HCT116 (cell line): ENCODE measurements at regions not wholly inside any gene's neighbourhood (a gene's known extent, or its start where the extent isn't known, plus 50 kb on each side); places are given as distances from the start of the nearest gene placed in this dataset.

Source experiments
- ATAC-seq: fragments of 200-7000 bp; cut with Tn5 transposase; 2 replicates; pipeline ENCODE4 v1.9.1; 2020; ENCODE audit warnings: mild to moderate bottlenecking, moderate library complexity
- BruUV-seq: library from RNA; stranded (reverse); fragments of 400-500 nt; replicated peaks from 2 replicates; lab custom pipeline; 2021; lab: Mats Ljungman, UMichigan
- CTCF ChIA-PET: fragments of 300-600 bp; sonication (Branson Sonifier 250); formaldehyde crosslinking; loops from one replicate; lab custom pipeline; 2021; ENCODE audit warnings: antibody characterized with exemption; lab: Charles Lee
- POLR2A ChIA-PET: fragments of 300-600, 350-600 bp; sonication (Branson Sonifier 250); formaldehyde crosslinking; loops from one replicate; lab custom pipeline; 2021; ENCODE audit warnings: antibody characterized with exemption; lab: Charles Lee
- RAD21 ChIA-PET, 2 experiments: fragments of 300-600 bp; sonication (Branson Sonifier 250); formaldehyde crosslinking; loops; one replicate each; lab custom pipeline; 2023; ENCODE audit warnings: low total read pairs in 2 of 2; ENCODE audit not compliant: uncharacterized antibody in 2 of 2, unreplicated experiment in 2 of 2, low non-redundant PET in 1 of 2; lab: Charles Lee
- DNase-seq: peaks from one replicate; pipeline ENCODE4 v3.0.0-alpha.2; 2010; ENCODE audit warnings: low read depth, low spot score
- H2AFZ ChIP-seq: fragments of 200-600 bp; shearing (Covaris generic), sonication (generic); 2 replicates; pipeline ENCODE4 v1.6.1; 2017; ENCODE audit warnings: low read depth, mixed run types, mixed read lengths, antibody characterized with exemption, low read length; ENCODE audit not compliant: poor library complexity, severe bottlenecking
- H3K27ac ChIP-seq: 2 replicates; pipeline ENCODE4 v1.5.1; 2012; ENCODE audit warnings: low read depth, low read length
- H3K27me3 ChIP-seq: fragments of 200-600 bp; sonication (generic); 2 replicates; pipeline ENCODE4 v1.6.1; 2016; ENCODE audit warnings: mixed run types, low read length, mixed read lengths; ENCODE audit not compliant: insufficient read depth
- H3K36me3 ChIP-seq, 2 experiments: fragments of 200-500 bp in 1 of 2; fragments of 200-600 bp in 1 of 2; sonication (Bioruptor generic) in 1 of 2; sonication (generic) in 1 of 2; 2 replicates each; pipeline versions ENCODE4 v1.5.1 to v1.6.1; 2014 to 2016; ENCODE audit warnings: low read length in 2 of 2, inconsistent platforms in 1 of 2, mixed read lengths in 1 of 2, mixed run types in 1 of 2; ENCODE audit not compliant: insufficient read depth in 2 of 2, control insufficient read depth in 1 of 2
- H3K4me1 ChIP-seq, 2 experiments: fragments of 200-600 bp in 1 of 2; sonication (generic) in 1 of 2; 2 replicates each; pipeline versions ENCODE4 v1.5.1 to v1.6.1; 2012 to 2017; ENCODE audit warnings: low read length in 2 of 2, inconsistent platforms in 1 of 2, mild to moderate bottlenecking in 1 of 2, mixed read lengths in 1 of 2, mixed run types in 1 of 2, moderate library complexity in 1 of 2; ENCODE audit not compliant: insufficient read depth in 2 of 2, control insufficient read depth in 1 of 2
- H3K4me2 ChIP-seq: fragments of 200-600 bp; sonication (generic); 2 replicates; pipeline ENCODE4 v1.6.1; 2017; ENCODE audit warnings: mixed run types, low read length, mixed read lengths
- H3K4me3 ChIP-seq, 2 experiments: fragments of 200-600 bp in 1 of 2; sonication (generic) in 1 of 2; replicated peaks in 1 of 2; 2 replicates each; pipeline ENCODE4 v1.5.1; 2011 to 2016; ENCODE audit warnings: low read length in 2 of 2, control low read depth in 1 of 2, low read depth in 1 of 2, mild to moderate bottlenecking in 1 of 2, mixed read lengths in 1 of 2, mixed run types in 1 of 2
- H3K79me2 ChIP-seq: fragments of 200-600 bp; sonication (generic); 2 replicates; pipeline ENCODE4 v1.6.1; 2017; ENCODE audit warnings: mild to moderate bottlenecking, mixed run types, low read length, moderate library complexity, mixed read lengths; ENCODE audit not compliant: insufficient read depth
- H3K9ac ChIP-seq: fragments of 200-600 bp; sonication (generic); 2 replicates; pipeline ENCODE4 v1.6.1; 2016; ENCODE audit warnings: low read length, mixed read lengths
- H3K9me2 ChIP-seq: fragments of 200-600 bp; sonication (generic), shearing (Covaris generic); 2 replicates; pipeline ENCODE4 v1.6.1; 2017; ENCODE audit warnings: mixed run types, mild to moderate bottlenecking, moderate library complexity; ENCODE audit not compliant: insufficient read depth
- H3K9me3 ChIP-seq, 2 experiments: fragments of 200-500 bp in 1 of 2; fragments of 200-600 bp in 1 of 2; sonication (Bioruptor generic) in 1 of 2; sonication (generic) in 1 of 2; 2 replicates each; pipeline ENCODE4 v1.6.1; 2014 to 2017; ENCODE audit warnings: low read length in 2 of 2, mixed read lengths in 2 of 2, inconsistent platforms in 1 of 2, low read depth in 1 of 2, mild to moderate bottlenecking in 1 of 2, mixed run types in 1 of 2, moderate library complexity in 1 of 2; ENCODE audit not compliant: control insufficient read depth in 1 of 2, insufficient read depth in 1 of 2
- H4K20me1 ChIP-seq: fragments of 200-600 bp; sonication (generic), shearing (Covaris generic); 2 replicates; pipeline ENCODE4 v1.6.1; 2017; ENCODE audit warnings: mixed run types, mild to moderate bottlenecking, moderate library complexity; ENCODE audit not compliant: insufficient read depth
- EGR1 ChIP-seq: IDR thresholded peaks from 2 replicates; pipeline ENCODE4 v1.6.1; 2012; ENCODE audit warnings: low read depth
- EZH2phosphoT487 ChIP-seq: fragments of 200-600 bp; IDR thresholded peaks from 2 replicates; pipeline ENCODE4 v1.6.1; 2018; ENCODE audit warnings: antibody characterized with exemption, borderline replicate concordance
- JUND ChIP-seq: IDR thresholded peaks from 2 replicates; pipeline ENCODE4 v1.6.1; 2012
- POLR2A ChIP-seq: IDR thresholded peaks from 2 replicates; pipeline ENCODE4 v1.7.0; 2011; ENCODE audit warnings: borderline replicate concordance; ENCODE audit not compliant: insufficient read depth, insufficient read length; ENCODE audit errors: extremely low read depth
- POLR2AphosphoS5 ChIP-seq: IDR thresholded peaks from 2 replicates; pipeline ENCODE4 v1.6.1; 2011; ENCODE audit warnings: mild to moderate bottlenecking, low read depth, low read length, moderate library complexity
- RAD21 ChIP-seq: IDR thresholded peaks from 2 replicates; pipeline ENCODE4 v1.6.1; 2012; ENCODE audit warnings: low read depth, mild to moderate bottlenecking
- SIN3A ChIP-seq: IDR thresholded peaks from 2 replicates; pipeline ENCODE4 v1.6.1; 2012; ENCODE audit warnings: low read depth
- TCF7L2 ChIP-seq: IDR thresholded peaks from 2 replicates; pipeline ENCODE4 v1.7.0; 2011; ENCODE audit warnings: borderline replicate concordance, inconsistent platforms; ENCODE audit not compliant: insufficient read depth, insufficient read length; ENCODE audit errors: extremely low read depth
- ZBTB33 ChIP-seq: IDR thresholded peaks from 2 replicates; pipeline ENCODE4 v1.6.1; 2011; ENCODE audit warnings: mild to moderate bottlenecking, low read length, moderate library complexity; ENCODE audit not compliant: insufficient replicate concordance; ENCODE audit errors: extremely low read depth
- intact Hi-C: fragments of 100-400 bp; cut with micrococcal nuclease; formaldehyde crosslinking; loops from 2 replicates; pipeline ENCODE4 v1.10.0; 2022

- no TSS peak for BruUV-seq
- ChIA-PET RAD21 (no interaction called here), CTCF (no interaction called here), POLR2A (no interaction called here)
- no peak overlapping the region for H2AFZ ChIP-seq
- H3K9ac ChIP-seq = no peak overlapping the region
- DNase-seq (no peak), ATAC-seq (no peak)
- no peak for TF ChIP-seq EZH2phosphoT487
- TF ChIP-seq TCF7L2 = no peak
- no peak overlapping the region for H3K4me2 ChIP-seq
- no peaks in the 10 kb centered on the region for H3K27me3 ChIP-seq
- H4K20me1 ChIP-seq = no peaks in the 10 kb centered on the region
- no peaks in the 10 kb centered on the region for H3K79me2 ChIP-seq
- H3K4me3 ChIP-seq = no peak overlapping the region
- H3K9me3 ChIP-seq = no peaks in the 10 kb centered on the region
- H3K27ac ChIP-seq = no peak overlapping the region
- no peaks in the 10 kb centered on the region for H3K4me1 ChIP-seq
- H3K9me2 ChIP-seq = no peaks in the 10 kb centered on the region
- H3K36me3 ChIP-seq = no peaks in the 10 kb centered on the region
- intact Hi-C loops = no loop called here
Measured at GRCh38 chr2:41605914-41606313, 441.9 kb upstream of the PKDCC start.

- Histone ChIP-seq H3K79me2 (no peaks in the 10 kb centered on the region), H3K27ac (no peak overlapping the region), H3K4me3 (no peak overlapping the region), H4K20me1 (no peaks in the 10 kb centered on the region), H3K9me2 (no peaks in the 10 kb centered on the region), H3K27me3 (no peaks in the 10 kb centered on the region), H2AFZ (no peak overlapping the region), H3K4me1 (no peaks in the 10 kb centered on the region), H3K4me2 (no peak overlapping the region), H3K36me3 (no peaks in the 10 kb centered on the region), H3K9ac (no peak overlapping the region), H3K9me3 (no peaks in the 10 kb centered on the region)
- POLR2A ChIA-PET = no interaction called here
- CTCF ChIA-PET = no interaction called here
- ATAC-seq (no peak), DNase-seq (no peak)
- TF ChIP-seq JUND = no peak
- no peak for TF ChIP-seq RAD21
- no peak for TF ChIP-seq EGR1
- no peak for TF ChIP-seq POLR2AphosphoS5
- TF ChIP-seq SIN3A = no peak
- no peak for TF ChIP-seq POLR2A
- no peak for TF ChIP-seq ZBTB33
- intact Hi-C loops = no loop called here
- BruUV-seq = no TSS peak
- RAD21 ChIA-PET = no interaction called here
Measured at GRCh38 chr2:41610501-41611190, 437.2 kb upstream of the PKDCC start.
